Central memory CD8-positive, alpha-beta T cell (primary cell): ENCODE measurements at regions not wholly inside any gene's neighbourhood (a gene's known extent, or its start where the extent isn't known, plus 50 kb on each side); places are given as distances from the start of the nearest gene placed in this dataset.

Experiments used
- ATAC-seq: fragments of 150-1000 bp; cut with Tn5 transposase; replicated peaks from 2 replicates; pipeline ENCODE4 v1.10.0; 2022; ENCODE audit warnings: mild to moderate bottlenecking, moderate FRiP score, moderate number of reproducible peaks; ENCODE audit not compliant: poor library complexity, severe bottlenecking; ENCODE audit errors: extremely low read depth
- DNase-seq, 2 donors: peaks; one replicate each; pipeline ENCODE4 v3.0.0; 2021; ENCODE audit warnings: low spot score in 2 of 2
- H3K27ac Mint-ChIP-seq: one replicate; pipeline ENCODE4 v1.8.0; 2022; ENCODE audit warnings: low read depth, mild to moderate bottlenecking, moderate library complexity, mixed read lengths
- H3K27me3 Mint-ChIP-seq: one replicate; pipeline ENCODE4 v1.8.0; 2022; ENCODE audit warnings: mixed read lengths
- H3K36me3 Mint-ChIP-seq: one replicate; pipeline ENCODE4 v1.8.0; 2022; ENCODE audit warnings: mild to moderate bottlenecking, moderate library complexity, mixed read lengths; ENCODE audit not compliant: insufficient read depth
- H3K4me1 Mint-ChIP-seq: one replicate; pipeline ENCODE4 v1.8.0; 2022; ENCODE audit warnings: mixed read lengths
- H3K4me3 Mint-ChIP-seq: one replicate; pipeline ENCODE4 v1.8.0; 2022; ENCODE audit warnings: mild to moderate bottlenecking, moderate library complexity, mixed read lengths
- H3K9me3 Mint-ChIP-seq: one replicate; pipeline ENCODE4 v1.8.0; 2022; ENCODE audit warnings: mixed read lengths

- no peak overlapping the region for H3K4me3 Mint-ChIP-seq
- H3K36me3 Mint-ChIP-seq, result no peaks in the 10 kb centered on the region
- no peak for ATAC-seq
- no peaks in the 10 kb centered on the region for H3K27me3 Mint-ChIP-seq
- peaks cover 24% of the 10 kb centered on the region for H3K9me3 Mint-ChIP-seq
- no peaks in the 10 kb centered on the region for H3K4me1 Mint-ChIP-seq
- H3K27ac Mint-ChIP-seq, result no peak overlapping the region
- DNase-seq, result no peak
Observed at GRCh38 chr1:187622545-187622944, 793.8 kb downstream of the PLA2G4A start.

DNA sequence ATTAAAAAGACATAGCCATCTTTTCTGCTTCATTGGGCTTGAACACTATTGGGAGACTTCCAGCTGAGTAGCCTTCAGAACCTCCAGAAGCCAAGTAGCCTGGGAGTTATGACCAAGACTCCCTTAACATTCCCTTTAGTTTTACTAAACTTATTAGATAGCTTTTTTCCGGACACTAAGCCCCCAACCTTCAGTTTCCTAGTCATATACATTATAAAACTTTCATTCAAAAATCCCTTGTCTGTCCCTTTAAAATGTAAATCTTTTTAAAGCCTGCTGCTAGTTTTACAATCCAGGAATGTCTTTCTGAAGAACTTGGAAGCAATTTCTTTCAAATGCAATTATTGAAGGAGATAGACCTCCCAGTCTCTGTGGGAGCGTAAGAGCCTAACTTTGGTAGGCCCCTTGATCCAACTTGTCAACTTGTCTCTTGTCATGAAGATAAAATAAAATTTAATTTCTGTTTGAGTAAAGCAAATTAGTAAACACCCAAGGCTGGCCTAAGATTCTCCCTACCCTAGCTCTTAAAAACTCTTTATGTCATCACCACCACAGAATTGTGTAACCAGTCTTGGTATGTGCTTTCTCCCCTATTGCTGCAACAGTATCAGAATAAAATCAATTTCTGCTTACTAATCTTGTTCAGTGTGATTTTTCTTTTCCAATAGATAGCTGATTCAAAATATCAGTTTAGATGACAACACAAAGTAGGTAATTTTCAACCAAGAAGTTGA is 796.2 kb downstream of the PLA2G4A start:
- H3K9me3 Mint-ChIP-seq, result peaks cover 16% of the 10 kb centered on the region
- DNase-seq, result no peak

DNA sequence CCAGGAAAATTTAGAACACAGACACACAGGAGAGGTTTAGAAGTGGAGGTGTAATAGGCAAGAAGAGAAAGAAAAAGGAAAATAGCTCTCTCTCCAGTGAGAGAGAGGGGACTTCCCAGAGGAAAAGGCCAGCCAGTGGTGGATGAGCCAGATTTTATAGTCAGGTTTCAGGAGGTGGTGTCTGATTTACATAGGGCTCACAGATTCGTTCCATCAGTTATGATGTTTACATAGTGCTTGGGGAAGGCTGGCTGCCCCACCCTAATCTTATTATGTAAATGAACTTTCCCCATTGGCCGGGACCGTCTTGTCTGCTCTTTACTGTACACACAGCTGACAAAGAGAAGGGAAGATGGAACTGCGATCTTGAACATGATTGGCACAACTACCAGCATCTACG is 797.3 kb downstream of the PLA2G4A start:
- DNase-seq (no peak), ATAC-seq (no peak)
- no peaks in the 10 kb centered on the region for H3K36me3 Mint-ChIP-seq
- no peak overlapping the region for H3K27ac Mint-ChIP-seq
- no peaks in the 10 kb centered on the region for H3K4me1 Mint-ChIP-seq
- peaks cover 20% of the 10 kb centered on the region for H3K9me3 Mint-ChIP-seq
- H3K4me3 Mint-ChIP-seq, result no peak overlapping the region
- H3K27me3 Mint-ChIP-seq, result no peaks in the 10 kb centered on the region

More for the DNA sequence above, 796.2 kb downstream of the PLA2G4A start:
- Mint-ChIP-seq H3K36me3 (no peaks in the 10 kb centered on the region), H3K4me3 (no peak overlapping the region), H3K27ac (no peak overlapping the region), H3K27me3 (no peaks in the 10 kb centered on the region), H3K4me1 (no peaks in the 10 kb centered on the region)
- ATAC-seq, result no peak

DNA sequence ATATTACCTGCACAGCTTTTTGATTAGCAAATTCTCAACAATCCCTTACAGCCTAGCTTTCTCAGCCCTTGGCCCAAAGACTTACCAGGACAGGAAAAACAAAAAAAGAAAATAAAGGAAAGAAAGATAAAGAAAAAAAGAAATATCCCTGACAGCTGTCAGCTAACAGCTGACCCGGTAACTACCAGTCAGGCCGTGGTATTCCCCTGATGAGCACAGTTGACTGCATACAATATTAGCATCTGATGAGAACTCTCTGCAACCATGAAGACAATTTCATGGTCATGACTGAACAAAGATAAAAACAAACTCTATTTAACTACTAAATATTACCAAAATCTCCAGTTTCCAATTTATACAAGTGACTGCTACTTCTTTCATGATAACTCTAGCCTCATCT is 798.8 kb downstream of the PLA2G4A start:
- H3K4me3 Mint-ChIP-seq, result no peak overlapping the region
- H3K27ac Mint-ChIP-seq, result no peak overlapping the region
- H3K27me3 Mint-ChIP-seq, result no peaks in the 10 kb centered on the region
- no peaks in the 10 kb centered on the region for H3K4me1 Mint-ChIP-seq
- no peak for DNase-seq
- no peaks in the 10 kb centered on the region for H3K36me3 Mint-ChIP-seq
- no peak for ATAC-seq
- H3K9me3 Mint-ChIP-seq, result peaks cover 22% of the 10 kb centered on the region

GRCh38 chr1:187629075-187629474 is 800.3 kb downstream of the PLA2G4A start:
- H3K27me3 Mint-ChIP-seq, result no peaks in the 10 kb centered on the region
- ATAC-seq, result no peak
- no peaks in the 10 kb centered on the region for H3K4me1 Mint-ChIP-seq
- DNase-seq, result no peak
- no peaks in the 10 kb centered on the region for H3K36me3 Mint-ChIP-seq
- no peak overlapping the region for H3K27ac Mint-ChIP-seq
- H3K9me3 Mint-ChIP-seq, result peaks cover 22% of the 10 kb centered on the region
- no peak overlapping the region for H3K4me3 Mint-ChIP-seq

DNA sequence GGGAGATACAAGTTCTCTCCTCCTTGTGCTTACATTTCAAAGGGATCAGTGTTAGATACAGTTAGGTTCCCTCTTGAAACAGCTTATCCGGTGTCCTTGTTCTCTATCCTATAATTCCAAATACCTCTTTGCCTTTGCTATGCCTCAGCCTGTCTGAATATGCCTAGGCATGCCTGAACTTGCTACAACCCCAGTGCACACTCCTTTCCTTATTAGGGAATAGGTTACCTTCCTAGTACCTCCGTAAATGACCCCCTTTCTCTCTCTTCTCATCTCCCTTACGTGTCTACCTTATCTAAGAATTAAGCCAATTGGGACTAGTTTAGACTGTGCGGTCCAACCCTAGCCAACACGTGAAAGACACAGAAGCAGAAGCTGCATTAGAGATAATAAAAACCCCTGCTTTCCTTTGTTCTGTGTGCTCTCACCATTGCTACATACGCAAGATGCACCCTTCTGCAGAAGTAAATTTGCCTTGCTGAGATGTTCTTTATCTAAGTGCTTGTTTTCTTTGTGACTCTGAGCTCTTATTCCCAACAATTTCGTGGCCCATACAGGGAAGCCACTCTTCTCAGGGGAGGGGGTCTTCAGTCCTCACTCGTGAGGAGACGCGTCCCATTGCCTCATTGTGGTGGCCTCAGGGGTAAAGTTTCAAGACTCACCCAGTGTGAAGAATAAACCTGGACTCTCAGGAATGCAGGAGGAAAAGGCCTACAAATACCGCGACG is 802.1 kb downstream of the PLA2G4A start:
- H3K4me3 Mint-ChIP-seq, result no peak overlapping the region
- ATAC-seq (no peak), DNase-seq (no peak)
- peaks cover 24% of the 10 kb centered on the region for H3K9me3 Mint-ChIP-seq
- H3K4me1 Mint-ChIP-seq, result no peaks in the 10 kb centered on the region
- no peak overlapping the region for H3K27ac Mint-ChIP-seq
- no peaks in the 10 kb centered on the region for H3K36me3 Mint-ChIP-seq
- no peaks in the 10 kb centered on the region for H3K27me3 Mint-ChIP-seq

- Mint-ChIP-seq H3K4me3 (no peak overlapping the region), H3K9me3 (peaks cover 21% of the 10 kb centered on the region), H3K4me1 (no peaks in the 10 kb centered on the region), H3K36me3 (no peaks in the 10 kb centered on the region), H3K27me3 (no peaks in the 10 kb centered on the region), H3K27ac (no peak overlapping the region)
- ATAC-seq (no peak), DNase-seq (no peak)
Observed at GRCh38 chr1:187631381-187631675, 802.6 kb downstream of the PLA2G4A start.

DNA sequence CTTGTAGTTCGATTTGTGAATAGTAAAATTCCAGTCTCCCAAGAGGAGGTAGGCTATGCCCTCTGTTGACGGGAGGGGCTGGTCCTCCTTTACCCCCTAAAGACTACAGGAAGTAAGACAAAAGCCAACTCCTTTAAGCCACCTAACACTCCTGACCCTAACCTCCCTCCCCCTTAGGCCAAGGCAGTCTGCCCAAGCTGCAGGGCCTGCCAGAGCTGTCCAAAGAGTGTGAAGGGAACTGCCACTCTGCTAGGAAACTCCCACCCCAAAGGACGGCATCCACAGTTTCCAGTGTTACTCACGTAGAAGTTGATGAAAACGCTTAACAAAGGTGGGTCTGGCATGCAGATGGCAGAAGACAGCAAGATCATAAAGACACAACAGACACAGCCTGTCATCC is 803.2 kb downstream of the PLA2G4A start:
- no peak for ATAC-seq
- no peaks in the 10 kb centered on the region for H3K36me3 Mint-ChIP-seq
- no peak overlapping the region for H3K27ac Mint-ChIP-seq
- no peaks in the 10 kb centered on the region for H3K4me1 Mint-ChIP-seq
- H3K4me3 Mint-ChIP-seq, result no peak overlapping the region
- H3K9me3 Mint-ChIP-seq, result peaks cover 25% of the 10 kb centered on the region
- DNase-seq, result no peak
- no peaks in the 10 kb centered on the region for H3K27me3 Mint-ChIP-seq

DNA sequence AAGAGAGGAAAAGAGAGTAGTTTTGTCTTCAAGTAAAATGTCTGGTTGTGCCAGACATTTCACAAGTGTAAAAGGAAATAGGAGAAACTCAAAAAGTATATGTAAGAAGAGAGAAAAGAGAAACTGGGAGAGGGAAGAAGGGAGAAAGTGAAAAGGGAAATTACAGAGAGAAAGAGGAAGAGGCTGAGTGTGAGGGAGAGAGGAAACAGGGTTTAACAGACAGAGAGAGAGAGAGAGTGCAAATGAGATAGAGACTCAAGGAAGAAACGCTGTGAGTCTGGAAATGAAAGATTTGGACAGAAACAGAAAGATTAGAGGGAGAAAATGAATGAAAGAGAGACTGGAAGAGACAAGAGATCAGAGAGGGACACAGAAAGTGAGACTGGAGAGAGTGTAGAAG is 806.2 kb downstream of the PLA2G4A start:
- no peak for ATAC-seq
- peaks cover 32% of the 10 kb centered on the region for H3K9me3 Mint-ChIP-seq
- no peaks in the 10 kb centered on the region for H3K27me3 Mint-ChIP-seq
- no peaks in the 10 kb centered on the region for H3K36me3 Mint-ChIP-seq
- no peak overlapping the region for H3K4me3 Mint-ChIP-seq
- H3K27ac Mint-ChIP-seq, result no peak overlapping the region
- no peaks in the 10 kb centered on the region for H3K4me1 Mint-ChIP-seq
- no peak for DNase-seq

DNA sequence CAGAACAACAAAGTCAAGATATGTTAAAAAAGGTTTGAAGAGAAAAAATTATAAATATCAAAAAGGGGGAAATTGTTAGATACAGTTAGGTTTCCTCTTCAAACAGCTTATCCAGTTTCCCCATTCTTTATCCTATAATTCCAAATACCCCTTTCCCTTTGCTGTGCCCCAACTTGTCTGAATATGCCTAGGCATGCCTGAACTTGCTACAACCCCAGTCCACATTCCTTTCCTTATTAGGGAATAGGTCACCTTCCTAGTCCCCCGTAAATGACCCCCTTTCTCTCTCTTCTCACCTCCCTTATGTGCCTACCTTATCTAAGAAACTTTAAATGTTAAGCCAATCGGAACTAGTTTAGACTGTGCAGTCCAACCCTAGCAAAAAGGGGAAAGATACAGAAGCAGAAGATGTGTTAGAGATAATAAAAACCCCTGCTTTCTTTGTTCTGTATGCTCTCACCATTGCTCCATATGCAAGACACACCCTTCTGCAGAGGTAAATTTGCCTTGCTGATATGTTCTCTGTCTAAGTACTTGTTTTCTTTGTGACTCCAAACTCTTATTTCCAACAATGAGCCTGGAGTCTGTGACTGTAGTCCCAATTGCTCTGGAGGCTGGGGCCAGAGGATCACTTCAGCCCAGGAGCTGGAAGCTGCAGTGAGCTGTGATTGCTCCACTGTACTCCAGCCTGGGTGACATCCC is 810.1 kb downstream of the PLA2G4A start:
- Mint-ChIP-seq H3K9me3 (peaks cover 20% of the 10 kb centered on the region), H3K36me3 (no peaks in the 10 kb centered on the region), H3K27ac (no peak overlapping the region), H3K4me1 (no peaks in the 10 kb centered on the region), H3K4me3 (no peak overlapping the region), H3K27me3 (no peaks in the 10 kb centered on the region)
- DNase-seq, result no peak
- ATAC-seq, result no peak

DNA sequence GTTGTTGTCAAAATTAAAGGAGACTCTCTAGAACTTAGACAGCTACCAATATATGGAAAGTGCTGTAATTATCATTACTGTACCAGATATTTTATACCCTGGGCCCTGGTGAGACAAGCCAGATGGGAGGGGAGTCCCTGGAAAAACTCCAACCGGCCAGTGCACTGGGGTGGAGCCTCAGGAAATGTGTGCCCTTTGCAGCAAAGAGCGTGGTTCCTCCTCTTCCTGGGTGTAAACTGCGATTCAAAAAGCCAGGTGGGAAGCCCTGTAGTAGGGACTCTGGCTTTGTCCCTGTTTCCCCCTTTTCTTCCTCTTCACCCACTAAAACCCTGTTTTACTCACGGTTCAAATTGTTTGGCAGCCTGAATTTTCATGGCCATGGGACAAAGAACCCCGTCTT is 812.3 kb downstream of the PLA2G4A start:
- no peaks in the 10 kb centered on the region for H3K27me3 Mint-ChIP-seq
- no peaks in the 10 kb centered on the region for H3K4me1 Mint-ChIP-seq
- no peak overlapping the region for H3K4me3 Mint-ChIP-seq
- ATAC-seq (no peak), DNase-seq (no peak)
- H3K9me3 Mint-ChIP-seq, result peaks cover 11% of the 10 kb centered on the region
- no peak overlapping the region for H3K27ac Mint-ChIP-seq
- no peaks in the 10 kb centered on the region for H3K36me3 Mint-ChIP-seq

GRCh38 chr1:187641463-187641862 is 812.7 kb downstream of the PLA2G4A start:
- Mint-ChIP-seq H3K27me3 (no peaks in the 10 kb centered on the region), H3K4me1 (no peaks in the 10 kb centered on the region), H3K4me3 (no peak overlapping the region), H3K9me3 (peaks cover 11% of the 10 kb centered on the region), H3K27ac (no peak overlapping the region), H3K36me3 (no peaks in the 10 kb centered on the region)
- DNase-seq (no peak), ATAC-seq (no peak)

- H3K27me3 Mint-ChIP-seq, result no peaks in the 10 kb centered on the region
- H3K9me3 Mint-ChIP-seq, result peaks cover 8% of the 10 kb centered on the region
- H3K27ac Mint-ChIP-seq, result no peak overlapping the region
- no peaks in the 10 kb centered on the region for H3K4me1 Mint-ChIP-seq
- H3K36me3 Mint-ChIP-seq, result no peaks in the 10 kb centered on the region
- DNase-seq, result no peak
- no peak overlapping the region for H3K4me3 Mint-ChIP-seq
- ATAC-seq, result no peak
Observed at GRCh38 chr1:187641907-187642306, 813.2 kb downstream of the PLA2G4A start.
